Adrenal gland (tissue), 9 donors: ENCODE measurements at regions not wholly inside any gene's neighbourhood (a gene's known extent, or its start where the extent isn't known, plus 50 kb on each side); places are given as distances from the start of the nearest gene placed in this dataset.

Experiments used
- DNase-seq, 7 donors: peaks; one replicate each; pipeline ENCODE4 v3.0.0-alpha.2; 2019 to 2020
- H3K27ac ChIP-seq, 5 donors: fragments of 200-600 bp; sonication (generic) in 4 of 5; 1 replicate in 3 of 5; 2 replicates in 2 of 5; pipeline versions ENCODE4 v1.5.1 to v1.8.0; 2016 to 2020; ENCODE audit warnings: mild to moderate bottlenecking in 1 of 5
- H3K27me3 ChIP-seq: fragments of 200-600 bp; 2 replicates; pipeline ENCODE4 v1.8.0; 2021
- H3K36me3 ChIP-seq, 2 donors: fragments of 200-600 bp; replicated peaks in 1 of 2; 1 replicate in 1 of 2; 2 replicates in 1 of 2; pipeline versions ENCODE4 v1.5.1 to v1.8.0; 2018 to 2022
- H3K4me1 ChIP-seq, 2 donors: fragments of 200-600 bp; replicated peaks in 1 of 2; 1 replicate in 1 of 2; 2 replicates in 1 of 2; pipeline versions ENCODE4 v1.5.1 to v1.8.0; 2018 to 2021
- H3K4me3 ChIP-seq, 4 donors: fragments of 200-600 bp; sonication (generic) in 3 of 4; one replicate each; pipeline ENCODE4 v1.5.1; 2016 to 2018
- H3K9me3 ChIP-seq, 3 donors: fragments of 200-600 bp; sonication (generic) in 1 of 3; replicated peaks in 1 of 3; 1 replicate in 2 of 3; 2 replicates in 1 of 3; pipeline versions ENCODE4 v1.5.1 to v1.8.0; 2016 to 2021
- CTCF ChIP-seq, 6 experiments: fragments of 450-650 bp in 4 of 6; fragments of 200-600 bp in 2 of 6; sonication (generic) in 1 of 6; IDR thresholded peaks; 1 replicate in 5 of 6; 2 replicates in 1 of 6; pipeline versions ENCODE4 v1.5.1 to v1.8.0; 2016 to 2021; ENCODE audit warnings: antibody characterized with exemption in 6 of 6, mild to moderate bottlenecking in 2 of 6, moderate library complexity in 1 of 6
- POLR2A ChIP-seq, 2 donors: fragments of 450-650 bp; IDR thresholded peaks; one replicate each; pipeline ENCODE4 v1.6.1; 2017; ENCODE audit warnings: antibody characterized with exemption in 2 of 2, mild to moderate bottlenecking in 2 of 2, moderate library complexity in 1 of 2
- WGBS, 4 donors: extraction: QIAGEN DNeasy Blood & Tissue Kit in 2 of 4; methylation state at CpG; one replicate each; pipeline versions ENCODE4 v1.1.5 to v1.1.7; 2013 to 2017; 5-methylcytosine and 5-hydroxymethylcytosine counted together
- intact Hi-C, 2 donors: fragments of 100-400 bp; cut with DNase I; formaldehyde crosslinking; loops; one replicate each; pipeline versions ENCODE4 v1.14.1 to v1.15.0; 2022 to 2023
- donor health status: healthy with polysubstance abuse.
- donor health status: Bipolar disorder and iron deficiency.
- donor health status: DM: yes; HTN: yes; CAD: no.
- donor health status: DM: no; HTN: no; CAD: no.
- donor health status: DM: no; HTN: no; CAD: no.

GRCh38 chr9:87167582-87167981 is 220.3 kb upstream of the GAS1 start:
- DNase-seq, result no peak
- Histone ChIP-seq H3K27me3 (no peaks in the 10 kb centered on the region), H3K4me1 (no peaks in the 10 kb centered on the region), H3K27ac (no peak overlapping the region), H3K9me3 (no peaks in the 10 kb centered on the region), H3K4me3 (no peak overlapping the region), H3K36me3 (no peaks in the 10 kb centered on the region)
- no peak for TF ChIP-seq CTCF (IDR thresholded peaks at IDR 0.05)
- TF ChIP-seq POLR2A (IDR thresholded peaks at IDR 0.05), result no peak
- 92 to 97% (median 95%) methylated on average over 4 of the region's 4 CpGs for WGBS, 4 donors
- intact Hi-C loops, result no loop called here

- no peaks in the 10 kb centered on the region for H3K36me3 ChIP-seq
- H3K4me1 ChIP-seq, result no peaks in the 10 kb centered on the region
- intact Hi-C loops, result no loop called here
- no peak overlapping the region for H3K27ac ChIP-seq
- no peak for DNase-seq
- no peaks in the 10 kb centered on the region for H3K9me3 ChIP-seq
- no peaks in the 10 kb centered on the region for H3K27me3 ChIP-seq
- TF ChIP-seq POLR2A (IDR thresholded peaks at IDR 0.05), result no peak
- no peak overlapping the region for H3K4me3 ChIP-seq
Measured at GRCh38 chr9:87178302-87178701, 231.0 kb upstream of the GAS1 start.

GRCh38 chr9:87179553-87180340 is 232.4 kb upstream of the GAS1 start:
- TF ChIP-seq POLR2A (IDR thresholded peaks at IDR 0.05), result no peak
- TF ChIP-seq CTCF (IDR thresholded peaks at IDR 0.05), result no peak
- no peaks in the 10 kb centered on the region for H3K27me3 ChIP-seq
- no peak for DNase-seq
- H3K9me3 ChIP-seq, result no peaks in the 10 kb centered on the region
- no peaks in the 10 kb centered on the region for H3K36me3 ChIP-seq
- no peak overlapping the region for H3K4me3 ChIP-seq
- no peaks in the 10 kb centered on the region for H3K4me1 ChIP-seq
- no peak overlapping the region for H3K27ac ChIP-seq
- 82 to 92% (median 86%) methylated on average over 7 of the region's 7 CpGs for WGBS, 4 donors
- intact Hi-C loops, result no loop called here

DNA sequence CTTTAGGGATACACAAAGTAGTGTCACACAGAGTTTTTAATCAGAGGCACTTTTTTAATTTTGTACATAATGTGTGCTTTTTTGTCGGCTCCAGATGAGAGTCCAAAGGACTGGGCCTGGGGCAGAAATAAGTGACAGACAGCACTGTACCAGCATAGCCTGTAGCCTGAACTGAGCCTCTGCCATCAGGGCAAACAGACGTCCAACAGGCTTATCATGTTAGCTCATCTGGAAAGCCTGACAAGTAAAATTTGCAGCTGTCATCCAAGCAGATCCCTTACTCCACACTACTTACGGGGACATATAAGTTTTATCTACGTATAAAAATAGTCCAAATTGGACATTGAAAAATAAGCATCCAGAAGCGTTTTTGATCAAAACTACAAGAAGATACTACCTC is 233.1 kb upstream of the GAS1 start:
- Histone ChIP-seq H3K4me3 (no peak overlapping the region), H3K36me3 (no peaks in the 10 kb centered on the region), H3K9me3 (no peaks in the 10 kb centered on the region), H3K4me1 (no peaks in the 10 kb centered on the region), H3K27me3 (no peaks in the 10 kb centered on the region), H3K27ac (no peak overlapping the region)
- DNase-seq, result no peak
- intact Hi-C loops, result no loop called here
- TF ChIP-seq CTCF (IDR thresholded peaks at IDR 0.05), result no peak
- TF ChIP-seq POLR2A (IDR thresholded peaks at IDR 0.05), result no peak
- WGBS, 4 donors, result 54 to 65% (median 60%) methylated on average over 5 of the region's 5 CpGs

DNA sequence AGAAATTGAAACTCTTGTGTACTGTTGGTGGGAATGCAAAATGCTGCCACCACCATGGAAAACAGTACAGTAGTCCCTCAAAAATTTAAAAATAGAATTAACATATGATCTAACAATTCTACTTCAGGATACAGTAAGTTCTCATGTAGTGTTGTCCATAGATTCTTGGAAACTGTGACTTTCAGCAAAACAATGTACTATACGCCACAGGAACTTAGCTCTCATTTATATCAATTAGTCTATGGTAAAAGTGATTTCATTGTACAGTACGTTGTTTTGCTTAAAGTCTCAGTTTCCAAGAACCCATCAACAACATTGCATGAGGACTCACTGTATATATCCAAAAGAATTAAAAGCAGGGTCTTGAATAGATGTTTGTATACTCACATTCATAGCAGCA is 233.5 kb upstream of the GAS1 start:
- no peaks in the 10 kb centered on the region for H3K9me3 ChIP-seq
- intact Hi-C loops, result no loop called here
- WGBS, 4 donors, result 82 to 97% (median 93%) methylated on average over 2 of the region's 2 CpGs
- H3K4me3 ChIP-seq, result no peak overlapping the region
- H3K4me1 ChIP-seq, result no peaks in the 10 kb centered on the region
- TF ChIP-seq CTCF (IDR thresholded peaks at IDR 0.05), result no peak
- no peak for TF ChIP-seq POLR2A (IDR thresholded peaks at IDR 0.05)
- no peaks in the 10 kb centered on the region for H3K27me3 ChIP-seq
- no peak for DNase-seq
- H3K27ac ChIP-seq, result no peak overlapping the region
- no peaks in the 10 kb centered on the region for H3K36me3 ChIP-seq
